ENCODE measurements at regions not wholly inside any gene's neighbourhood (a gene's known extent, or its start where the extent isn't known, plus 50 kb on each side); places are given as distances from the start of the nearest gene placed in this dataset.
A peak's percentile ranks its signal among the peaks of the same experiment; 100 is the strongest.

DNA sequence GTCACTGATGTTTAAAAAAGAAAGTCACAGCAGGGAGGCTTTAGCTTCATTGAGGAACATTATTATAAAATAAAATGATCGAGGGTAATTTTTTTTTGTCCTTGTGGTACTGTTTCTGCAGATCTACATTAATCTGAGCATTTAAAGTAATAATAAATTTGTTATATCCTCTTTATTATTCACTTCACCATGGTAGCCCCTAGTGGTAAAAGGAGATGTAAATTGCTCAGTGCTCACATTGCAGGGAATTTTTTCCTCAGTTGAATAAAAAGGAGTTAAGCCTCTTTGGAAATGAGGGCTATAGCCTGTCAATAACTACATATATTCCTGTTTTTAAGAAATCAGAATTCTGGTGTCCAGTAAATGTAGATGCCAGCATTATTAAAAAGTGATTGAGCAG is 99.7 kb upstream of the VPREB1 start:
- no peak for DNase-seq

GRCh38 chr22:22143448-22143847 is 101.1 kb upstream of the VPREB1 start:
- DNase-seq: no peak

GRCh38 chr22:22142661-22143060 is 101.9 kb upstream of the VPREB1 start:
- DNase-seq: no peak

GRCh38 chr22:22141771-22142591 is 102.6 kb upstream of the VPREB1 start:
- no peak for DNase-seq

GRCh38 chr22:22141031-22141430 is 103.6 kb upstream of the VPREB1 start:
- no peak for DNase-seq

DNA sequence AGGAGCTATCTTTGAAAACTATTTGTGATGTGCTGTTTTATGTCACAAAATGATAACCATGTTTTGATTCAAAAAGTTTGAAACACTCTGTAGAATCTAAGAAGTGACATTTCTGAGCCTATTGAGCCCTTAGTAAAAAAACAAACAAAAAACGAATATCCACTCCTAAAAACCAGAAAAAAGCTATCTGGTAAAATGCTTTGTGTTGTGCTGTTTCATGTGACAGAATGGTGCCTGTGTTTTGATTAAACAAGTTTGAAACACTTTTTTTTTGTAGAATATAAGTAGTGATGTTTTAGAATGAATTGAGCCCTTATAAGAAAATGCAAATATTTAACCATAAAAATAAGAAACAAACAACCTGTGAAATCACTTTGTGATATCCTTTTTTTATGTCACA is 105.2 kb upstream of the VPREB1 start:
- DNase-seq: no peak

DNA sequence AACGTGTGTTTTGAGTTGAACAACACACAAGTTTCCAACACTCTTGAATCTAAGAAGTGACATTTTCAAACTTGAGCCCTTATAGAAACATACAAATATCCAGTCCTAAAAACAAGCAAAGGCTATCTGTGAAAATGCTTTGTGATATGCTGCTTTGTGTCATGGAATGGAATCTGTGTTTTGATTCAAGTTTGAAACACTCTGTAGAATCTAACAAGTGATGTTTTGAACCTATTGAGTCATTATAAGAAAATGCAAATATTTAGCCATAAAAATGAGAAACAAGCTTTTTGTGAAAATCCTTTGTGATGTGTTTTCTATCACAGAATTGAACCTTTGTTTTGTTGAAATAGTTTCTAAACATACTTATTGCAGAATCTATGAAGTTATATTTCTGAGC is 105.7 kb upstream of the VPREB1 start:
- DNase-seq: no peak

DNA sequence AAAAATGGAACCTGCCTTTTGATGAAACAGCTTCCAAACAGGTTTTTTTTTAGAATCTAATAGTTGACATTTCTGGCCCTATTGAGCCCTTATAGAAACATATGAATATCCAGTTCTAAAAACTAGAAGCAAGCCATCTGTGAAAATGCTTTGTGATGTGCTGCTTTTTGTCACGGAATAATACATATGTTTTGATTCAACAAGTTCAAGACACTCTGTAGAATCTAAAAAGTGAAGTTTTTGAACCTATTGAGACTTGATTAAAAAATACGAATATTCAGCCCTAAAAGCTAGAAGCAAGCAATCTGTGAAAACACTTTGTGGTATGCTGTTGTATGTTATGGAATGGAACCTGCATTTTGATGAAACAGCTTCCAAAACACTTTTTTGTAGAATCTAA is 106.7 kb upstream of the VPREB1 start:
- DNase-seq: no peak

DNA sequence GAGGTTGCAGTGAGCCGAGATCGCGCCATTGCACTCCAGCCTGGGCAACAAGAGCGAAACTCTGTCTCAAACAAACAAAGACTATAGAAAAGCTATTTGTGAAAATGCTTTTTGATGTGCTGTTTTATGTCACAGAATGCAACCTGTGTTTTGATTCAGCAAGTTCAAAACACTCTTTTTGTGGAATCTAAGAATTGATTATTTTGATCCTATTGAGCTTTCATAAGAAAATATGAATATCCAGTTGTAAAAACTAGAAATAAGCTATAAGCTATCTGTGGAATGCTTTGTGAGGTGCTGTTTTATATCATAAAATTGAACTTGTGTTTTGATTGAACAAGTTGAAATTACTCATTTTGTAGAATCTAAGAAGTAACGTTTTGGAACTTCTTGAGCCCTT is 110.7 kb upstream of the VPREB1 start:
- DNase-seq: no peak

- DNase-seq: no peak
Measured at GRCh38 chr22:22130953-22131608, 113.5 kb upstream of the VPREB1 start.

DNA sequence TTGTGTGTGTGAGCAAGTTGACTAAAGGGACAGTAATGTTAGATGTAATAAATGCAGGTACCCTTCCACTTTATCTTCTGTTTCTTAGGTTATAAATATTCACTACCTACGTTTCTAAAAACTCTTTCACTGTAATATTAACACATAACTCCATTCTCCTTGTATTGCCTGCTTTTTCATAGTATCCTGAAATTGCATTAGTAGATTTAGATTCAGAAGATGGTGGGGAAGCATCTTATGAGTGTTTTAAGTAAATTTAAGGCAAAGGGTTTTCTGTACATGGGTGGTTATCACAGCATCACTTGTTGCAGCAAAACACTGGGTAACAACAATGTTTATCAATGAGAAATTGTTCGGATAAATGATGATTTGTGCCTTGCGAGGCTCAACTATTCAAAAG is 115.2 kb upstream of the VPREB1 start:
- DNase-seq: no peak

GRCh38 chr22:22128440-22128839 is 116.1 kb upstream of the VPREB1 start:
- no peak for DNase-seq

- DNase-seq: no peak
Measured at GRCh38 chr22:22127100-22127499, 117.5 kb upstream of the VPREB1 start.

DNA sequence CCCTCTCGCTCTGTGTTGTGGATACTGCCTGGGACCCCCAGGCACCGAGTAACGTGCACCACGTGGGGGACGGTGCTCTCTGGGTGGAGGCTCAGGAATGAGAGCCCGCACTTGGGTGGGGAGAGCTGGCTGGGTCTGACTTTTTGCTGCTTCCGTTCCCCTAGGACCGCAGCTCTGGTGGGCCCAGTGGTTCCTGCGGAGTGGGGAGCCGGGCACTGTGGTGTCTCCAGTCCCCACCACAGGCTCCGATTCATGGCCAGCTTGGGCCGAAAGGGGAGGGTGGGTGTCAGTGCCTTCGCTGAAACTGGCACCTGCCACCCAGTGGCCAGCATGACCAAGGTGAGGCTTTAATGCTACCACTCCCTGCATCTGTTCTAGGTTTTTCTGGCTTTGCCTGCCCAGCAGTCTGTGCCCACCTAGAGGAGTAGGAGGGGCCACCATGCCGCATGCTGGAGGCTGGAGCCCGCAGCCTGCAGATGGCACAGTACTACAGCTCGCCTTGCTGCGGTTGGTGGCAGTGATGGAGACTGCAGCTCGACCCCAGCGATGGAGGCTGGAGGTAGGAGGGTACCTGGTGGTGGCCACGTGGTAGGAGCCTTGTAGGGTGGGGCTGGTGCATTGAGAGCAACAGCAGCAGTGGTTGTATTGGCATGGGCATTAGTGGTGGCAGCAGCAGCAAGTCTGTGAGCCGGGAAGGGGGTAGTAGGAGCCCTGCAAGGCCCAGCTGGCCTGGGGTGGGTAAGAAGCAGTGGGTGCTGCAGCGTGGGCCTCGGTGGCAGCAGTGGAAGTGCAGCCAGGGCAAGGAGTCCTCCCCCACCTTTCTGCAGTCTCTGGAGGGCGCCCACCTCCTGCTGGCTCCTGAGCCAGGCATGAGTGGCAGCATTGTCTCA is 118.8 kb upstream of the VPREB1 start:
- DNase-seq: no peak

- no peak for DNase-seq
Measured at GRCh38 chr22:22125028-22125578, 119.5 kb upstream of the VPREB1 start.

DNA sequence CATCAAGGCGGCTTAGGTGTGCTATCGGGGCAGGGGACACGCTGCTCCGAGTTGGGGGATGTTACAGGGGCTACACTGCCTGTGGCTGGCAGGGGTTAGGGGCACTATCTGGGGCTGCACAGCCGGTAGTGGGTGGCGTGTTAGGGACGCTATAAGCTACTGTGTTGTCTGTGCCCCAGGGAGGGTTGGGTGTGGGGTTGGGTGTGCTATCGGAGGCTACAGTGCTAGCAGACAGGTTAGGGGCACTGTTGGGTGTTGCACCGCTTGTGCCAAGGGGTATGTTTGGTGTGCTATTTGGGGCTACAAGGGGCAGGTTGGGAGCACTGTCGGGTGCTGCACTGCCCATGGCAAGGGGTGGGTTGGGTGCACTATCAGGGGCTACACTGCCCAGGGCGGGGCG is 120.2 kb upstream of the VPREB1 start:
- no peak for DNase-seq

DNA sequence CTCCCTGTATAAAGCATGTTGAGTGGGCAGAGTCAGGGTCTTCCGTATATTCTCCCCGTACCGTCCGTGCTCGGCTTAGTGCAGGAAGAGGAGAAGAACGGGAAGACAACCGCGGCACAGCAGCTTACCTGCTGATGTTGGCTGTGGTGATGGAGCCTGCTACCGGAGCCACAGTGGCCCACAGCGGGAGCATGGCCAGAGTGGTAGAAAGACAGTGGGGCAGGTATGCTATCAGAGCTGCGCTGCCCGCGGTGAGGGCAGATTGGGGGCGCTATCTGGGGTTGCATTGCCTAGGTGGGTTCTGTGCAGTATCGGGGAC is 120.7 kb upstream of the VPREB1 start:
- DNase-seq: no peak

DNA sequence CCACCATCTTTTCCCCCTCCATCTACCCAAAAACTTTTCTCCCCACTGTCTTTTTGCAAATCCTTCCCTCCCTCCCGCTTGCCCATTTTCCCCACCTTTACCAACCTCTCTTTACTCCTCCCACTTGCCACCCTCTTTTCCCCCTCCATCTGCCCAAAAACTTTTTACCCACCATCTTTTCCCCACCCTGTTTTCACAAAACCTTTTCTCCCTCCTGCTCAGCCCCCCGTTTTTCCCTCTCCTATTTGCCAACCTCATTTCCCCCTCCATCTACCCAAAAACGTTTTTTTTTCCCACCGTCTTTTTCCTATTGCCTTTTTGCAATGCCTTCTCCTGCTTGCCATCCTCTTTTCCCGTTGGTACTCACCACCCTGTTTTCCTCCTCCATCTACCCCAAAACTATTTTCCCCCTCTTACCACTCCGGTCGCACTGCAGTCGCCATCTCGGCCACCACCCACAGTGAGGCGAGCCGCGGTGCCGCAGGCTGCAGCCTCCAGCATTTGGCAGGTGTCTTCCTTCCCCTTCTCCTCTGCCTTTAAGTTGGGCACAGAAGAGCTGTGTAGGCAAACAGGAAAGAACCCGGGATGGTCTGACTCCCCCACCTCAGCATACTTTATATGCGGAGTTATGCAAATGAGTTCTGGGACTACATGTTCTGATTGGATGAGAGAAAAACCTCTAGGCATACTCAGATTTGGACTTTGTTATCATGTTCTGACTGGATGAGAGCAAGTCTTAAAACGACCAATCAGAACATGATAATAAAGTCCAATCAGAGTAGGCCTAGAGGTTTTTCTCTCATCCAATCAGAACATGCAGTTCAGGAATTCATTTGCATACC is 121.2 kb upstream of the VPREB1 start:
- DNase-seq: peak; percentile 10

- no peak for DNase-seq
Measured at GRCh38 chr22:22122348-22123117, 122.1 kb upstream of the VPREB1 start.

- DNase-seq: no peak
Measured at GRCh38 chr22:22121445-22121844, 123.1 kb upstream of the VPREB1 start.

DNA sequence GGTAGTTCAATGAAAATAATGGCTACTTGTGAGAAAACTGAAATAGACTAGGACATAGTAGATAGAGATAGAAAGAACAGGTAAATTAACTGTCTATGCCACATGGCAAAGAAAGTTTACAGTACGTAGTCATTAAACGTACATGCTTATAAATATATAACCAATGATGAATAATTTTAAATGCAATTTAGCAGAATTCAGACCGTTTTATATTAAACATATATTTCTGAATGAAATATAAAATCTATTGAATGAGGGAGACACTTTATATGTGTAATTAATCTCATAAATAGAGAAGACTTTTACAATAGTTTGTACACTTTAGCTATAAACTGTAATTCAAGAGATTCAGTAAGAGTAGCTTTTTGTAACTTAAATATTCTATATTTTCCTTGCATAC is 124.4 kb upstream of the VPREB1 start:
- DNase-seq: no peak

DNA sequence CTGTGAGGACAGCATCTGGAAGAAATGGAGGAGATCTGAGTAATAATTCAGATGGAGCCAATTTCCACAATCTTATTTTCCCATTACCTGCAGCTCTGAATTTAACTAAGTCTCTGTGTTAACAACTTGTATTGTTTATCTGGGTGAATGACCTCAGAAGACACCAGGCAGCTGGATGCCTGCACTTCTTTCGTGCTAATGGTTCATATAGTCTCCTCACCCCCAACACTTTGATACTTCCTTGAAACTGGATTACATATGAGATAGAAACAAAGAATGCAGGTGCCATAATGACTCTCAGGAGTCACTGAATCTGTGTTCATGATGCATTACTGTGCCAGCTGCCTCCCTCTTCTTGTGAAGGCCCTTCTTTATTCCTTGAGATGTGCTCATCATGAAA is 125.6 kb upstream of the VPREB1 start:
- DNase-seq: no peak

All from NCI-H1092 treated with DMSO at 0.1 percent for 48 hours (cell line).